Urothelium cell line (cell line): ENCODE measurements at regions not wholly inside any gene's neighbourhood (a gene's known extent, or its start where the extent isn't known, plus 50 kb on each side); places are given as distances from the start of the nearest gene placed in this dataset.
"Not testable (repeated sequence)": the region's sequence is repeated elsewhere in the genome, so short reads cannot be mapped to it uniquely, and the experiment has no call there.

Source experiments
- DNase-seq: peaks from one replicate; pipeline ENCODE4 v3.0.0; 2011; ENCODE audit warnings: low spot score, mixed read lengths
- FAIRE-seq: peaks from 2 replicates; lab custom pipeline; 2011; peaks lifted over from hg19 to GRCh38; lab: Jason Lieb, UNC

DNA sequence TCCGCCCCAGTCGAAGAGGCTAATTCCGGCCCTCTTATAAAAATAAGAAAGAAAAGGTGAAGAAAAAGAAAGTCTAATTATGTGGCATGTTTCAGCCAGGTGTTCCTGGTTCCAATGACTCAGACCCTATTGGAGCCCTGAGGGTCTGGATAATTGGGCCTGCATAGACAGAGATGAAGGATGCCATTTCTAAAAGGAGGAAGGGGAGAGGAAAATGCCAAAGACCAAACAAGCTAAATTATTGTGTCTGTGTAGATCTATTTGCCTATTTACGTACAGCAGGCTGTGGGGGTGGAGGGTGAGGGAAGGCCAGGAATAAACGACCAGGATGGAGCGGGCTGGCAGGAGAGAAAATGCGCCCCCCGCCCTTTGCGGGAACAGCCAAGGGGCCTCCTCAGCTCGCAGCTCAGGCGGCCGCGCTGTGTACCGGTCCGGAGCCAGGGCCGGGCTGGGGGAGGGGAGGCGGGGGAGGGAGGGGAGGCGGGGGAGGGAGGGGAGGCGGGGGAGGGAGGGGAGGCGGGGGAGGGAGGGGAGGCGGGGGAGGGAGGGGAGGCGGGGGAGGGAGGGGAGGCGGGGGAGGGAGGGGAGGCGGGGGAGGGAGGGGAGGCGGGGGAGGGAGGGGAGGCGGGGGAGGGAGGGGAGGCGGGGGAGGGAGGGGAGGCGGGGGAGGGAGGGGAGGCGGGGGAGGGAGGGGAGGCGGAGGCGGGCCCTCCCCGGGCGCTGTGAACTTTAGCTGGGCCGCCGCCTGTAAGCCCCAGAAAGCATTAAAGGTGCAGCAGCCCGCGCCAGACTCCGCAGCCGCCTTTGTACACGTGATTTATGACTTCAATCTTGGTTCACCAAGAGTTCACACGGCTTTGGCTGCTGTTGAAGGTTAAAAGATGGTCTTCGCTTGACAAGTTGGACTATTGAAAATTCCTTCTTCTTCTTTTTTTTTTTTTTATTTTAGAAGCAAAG is 113.0 kb upstream of the FOXD4L5 start:
- FAIRE-seq, result not testable (repeated sequence)
- peak; percentile 65 for DNase-seq

DNA sequence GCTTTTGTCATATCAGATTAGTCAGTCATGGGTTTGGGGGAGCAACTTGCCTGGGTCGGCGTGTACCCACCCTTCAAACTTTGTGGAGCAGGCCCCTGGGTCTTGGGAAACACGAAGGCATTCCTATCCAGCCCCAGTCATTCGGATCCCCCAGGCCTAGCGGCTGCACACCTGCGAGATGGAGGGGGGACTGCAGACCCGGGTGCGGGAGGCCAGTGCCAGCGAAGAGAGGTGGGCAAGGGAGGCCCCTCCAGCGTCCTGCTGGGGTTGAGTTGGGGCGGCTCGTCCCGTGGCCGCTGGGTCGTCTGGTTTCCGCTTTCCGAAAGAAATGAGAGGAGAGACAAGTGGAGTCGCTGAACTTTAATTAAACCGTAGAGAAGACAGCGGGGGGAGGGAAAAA is 112.2 kb upstream of the FOXD4L5 start:
- DNase-seq, FAIRE-seq: not testable (repeated sequence)

DNA sequence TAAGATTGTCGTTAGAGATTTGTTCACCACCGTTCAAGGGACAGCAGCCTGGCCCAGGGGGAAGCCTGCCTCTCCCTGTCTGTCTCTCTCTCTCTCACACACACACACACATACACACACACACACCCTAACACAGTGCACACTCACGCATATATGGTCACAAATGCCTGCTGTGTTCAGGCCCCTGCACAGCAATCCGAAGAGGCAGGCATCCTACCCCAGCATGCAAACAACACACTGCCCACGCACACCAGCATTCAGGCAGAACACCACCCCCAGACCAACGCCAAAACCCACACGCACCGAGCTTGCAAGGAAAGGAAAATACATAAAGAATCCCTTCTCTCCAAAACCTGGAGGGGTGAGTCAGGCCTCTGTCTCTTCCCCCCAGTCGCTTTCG is 111.6 kb upstream of the FOXD4L5 start:
- FAIRE-seq, DNase-seq: not testable (repeated sequence)

DNA sequence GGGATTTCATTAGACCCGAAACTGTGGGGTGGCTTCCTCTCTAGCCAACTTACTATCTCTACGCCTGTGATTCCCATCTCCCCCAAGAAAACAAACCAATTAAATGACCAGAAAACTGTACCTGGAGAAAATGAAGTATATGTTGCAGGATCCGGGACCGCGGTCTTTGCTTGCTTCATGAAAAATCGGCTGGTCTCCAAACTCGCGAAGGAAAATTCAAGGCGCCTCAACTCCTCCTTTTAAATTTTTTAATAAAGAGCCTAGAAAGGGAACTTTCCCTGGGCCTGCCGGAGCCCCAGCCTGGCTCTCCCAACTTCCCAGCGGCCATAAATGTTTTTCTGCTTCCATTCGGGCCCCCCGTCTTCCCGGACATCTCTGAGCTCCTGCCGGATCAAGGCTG is 110.8 kb upstream of the FOXD4L5 start:
- DNase-seq, FAIRE-seq: not testable (repeated sequence)

DNA sequence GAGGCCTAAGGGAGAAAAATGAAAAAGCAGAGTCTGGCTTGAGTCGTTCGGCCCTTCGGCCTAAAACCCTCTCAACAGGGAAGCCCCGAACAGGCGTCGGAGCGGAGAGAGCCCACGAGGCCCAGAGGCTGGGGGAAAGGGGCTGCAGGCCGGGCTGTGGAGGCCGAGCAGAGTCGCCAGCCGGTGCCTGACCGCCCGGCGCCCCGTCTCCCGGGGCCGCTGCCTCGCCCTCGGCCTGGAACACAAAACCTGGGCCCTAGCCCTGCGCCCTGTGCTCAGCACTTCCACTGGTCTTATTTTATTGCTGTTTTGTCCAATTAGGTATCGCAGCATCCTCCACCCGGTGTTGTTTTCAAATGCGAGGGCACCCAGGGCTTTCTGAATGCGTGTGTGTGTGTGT is 110.1 kb upstream of the FOXD4L5 start:
- FAIRE-seq, DNase-seq: not testable (repeated sequence)

DNA sequence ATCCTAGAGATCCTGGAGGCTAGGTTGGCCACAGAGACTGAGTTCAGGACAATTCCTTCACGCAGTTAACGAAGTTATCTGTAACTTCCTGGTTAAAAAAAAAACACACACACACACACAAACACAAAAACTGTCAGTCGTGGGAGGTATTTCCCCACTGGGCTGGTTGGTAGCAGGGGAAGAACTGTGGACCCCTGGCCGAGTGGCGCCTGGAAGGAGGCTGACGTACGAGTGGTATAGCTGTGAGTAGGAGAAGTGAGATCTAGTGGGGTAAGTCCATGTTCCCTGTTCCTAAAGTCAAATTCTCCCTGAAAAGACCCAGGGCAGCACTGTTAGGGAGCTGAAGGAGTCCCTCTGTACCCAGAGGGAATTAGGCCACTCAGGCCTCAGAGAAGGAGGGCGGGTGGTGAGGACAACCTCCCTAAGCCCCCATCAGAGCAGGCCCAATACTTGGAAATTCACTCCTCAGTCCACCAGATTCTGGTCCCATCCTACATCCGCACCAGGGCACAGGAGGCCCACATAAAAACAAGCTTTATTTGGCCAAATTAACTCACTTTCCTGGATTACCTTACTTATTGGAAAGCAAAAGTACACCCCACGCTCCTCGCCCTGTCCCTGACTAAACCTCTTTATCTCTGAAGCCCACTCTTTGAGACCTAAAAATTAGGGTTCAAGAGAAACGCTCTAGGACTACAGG is 108.3 kb upstream of the FOXD4L5 start:
- not testable (repeated sequence) for DNase-seq, FAIRE-seq

DNA sequence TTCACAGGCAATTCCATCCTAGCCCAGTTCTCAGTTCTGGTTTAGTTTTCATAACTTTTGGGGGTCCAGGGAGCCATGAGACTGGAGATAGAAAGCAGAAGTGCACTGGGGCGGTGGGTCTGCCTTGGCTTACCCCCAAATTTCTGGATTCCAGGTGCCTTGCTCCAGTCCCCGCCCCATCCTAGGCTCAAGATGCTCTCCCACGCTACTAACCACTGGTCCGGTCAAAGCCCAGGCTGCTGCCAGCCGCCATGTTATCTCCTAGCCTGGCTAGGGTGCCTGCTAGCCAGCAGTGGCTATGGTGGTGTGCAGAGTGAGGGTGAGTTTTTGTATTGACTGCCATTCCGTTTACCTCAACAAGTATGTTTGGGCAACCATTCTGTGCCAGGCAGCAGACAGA is 107.6 kb upstream of the FOXD4L5 start:
- not testable (repeated sequence) for FAIRE-seq, DNase-seq

DNA sequence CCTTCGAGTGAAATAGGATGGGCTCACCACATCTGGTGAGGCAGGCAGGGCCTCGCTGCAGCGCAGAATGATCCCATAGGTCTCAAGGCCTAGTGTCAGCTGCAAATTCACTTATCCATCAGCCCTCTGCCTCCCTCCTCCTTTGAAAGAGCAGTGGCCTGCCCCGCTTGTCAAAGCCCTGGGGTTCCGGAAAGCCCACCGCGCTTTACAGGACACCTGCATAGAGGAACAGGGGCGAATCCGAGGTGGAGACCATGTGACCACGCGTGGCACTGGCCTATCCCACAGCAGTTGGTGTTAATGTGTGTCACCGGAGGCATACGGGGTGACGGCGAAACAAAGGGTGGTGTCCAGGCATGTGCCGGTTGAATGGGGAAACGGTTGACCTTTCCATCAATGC is 104.7 kb upstream of the FOXD4L5 start:
- DNase-seq, FAIRE-seq: not testable (repeated sequence)

DNA sequence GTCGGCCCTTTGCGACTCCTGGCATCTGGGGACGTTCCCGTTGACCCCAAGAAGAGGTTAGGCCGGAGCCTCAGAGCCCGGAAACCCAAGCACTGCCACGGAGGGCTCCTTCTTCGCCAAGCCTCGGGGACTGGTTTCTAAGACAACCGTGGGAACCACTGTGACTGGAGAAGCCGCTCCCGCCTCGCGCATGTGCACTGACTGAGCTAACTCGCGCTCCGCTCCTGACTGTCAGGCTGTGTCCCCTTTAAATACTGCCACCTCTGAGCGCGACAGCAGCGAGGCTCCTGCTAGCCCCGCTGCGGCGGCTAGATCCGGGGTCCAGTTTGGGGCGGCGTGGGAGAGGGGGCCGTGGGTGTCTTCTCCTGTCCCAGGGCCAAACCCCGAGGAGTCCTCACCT is 104.2 kb upstream of the FOXD4L5 start:
- not testable (repeated sequence) for DNase-seq, FAIRE-seq

DNA sequence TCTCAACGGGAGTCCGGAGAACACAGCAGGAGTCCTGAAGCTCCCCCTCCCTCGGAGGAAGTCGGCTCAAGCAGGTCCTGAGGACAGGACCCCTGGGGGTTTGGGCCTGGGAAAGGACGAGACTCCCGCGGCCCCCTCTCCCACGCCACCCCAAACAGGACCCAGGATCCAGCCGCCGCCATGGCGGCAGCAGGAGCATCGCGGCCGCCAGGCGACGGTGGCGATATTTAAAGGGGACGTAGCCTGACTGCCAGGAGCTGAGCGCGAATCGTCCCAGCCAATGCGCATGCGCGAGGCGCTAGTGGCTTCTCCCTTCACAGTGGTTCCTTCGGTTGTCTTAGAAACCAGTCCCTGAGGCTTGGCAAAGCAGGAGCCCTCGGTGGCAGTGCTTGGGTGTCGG is 101.7 kb upstream of the FOXD4L5 start:
- peak; percentile 82 for DNase-seq
- not testable (repeated sequence) for FAIRE-seq

DNA sequence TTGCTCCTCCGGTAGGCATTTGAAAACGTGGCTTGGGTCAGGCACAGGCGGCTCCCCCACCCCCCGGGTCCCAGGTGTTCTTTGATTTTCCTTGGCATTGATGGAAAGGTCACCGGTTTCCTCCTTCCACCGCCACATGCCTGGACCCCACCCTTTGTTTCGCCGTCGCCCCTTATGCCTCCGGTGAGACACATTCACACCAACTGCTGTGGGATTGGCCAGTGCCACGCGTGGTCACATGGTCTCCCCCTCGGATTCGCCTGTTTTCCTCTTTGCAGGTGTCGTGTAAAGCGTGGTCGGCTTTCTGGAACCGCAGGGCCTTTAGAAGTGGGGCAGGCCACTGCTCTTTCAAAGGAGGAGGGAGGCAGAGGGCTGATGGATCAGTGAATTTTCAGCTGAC is 101.2 kb upstream of the FOXD4L5 start:
- FAIRE-seq, DNase-seq: not testable (repeated sequence)

DNA sequence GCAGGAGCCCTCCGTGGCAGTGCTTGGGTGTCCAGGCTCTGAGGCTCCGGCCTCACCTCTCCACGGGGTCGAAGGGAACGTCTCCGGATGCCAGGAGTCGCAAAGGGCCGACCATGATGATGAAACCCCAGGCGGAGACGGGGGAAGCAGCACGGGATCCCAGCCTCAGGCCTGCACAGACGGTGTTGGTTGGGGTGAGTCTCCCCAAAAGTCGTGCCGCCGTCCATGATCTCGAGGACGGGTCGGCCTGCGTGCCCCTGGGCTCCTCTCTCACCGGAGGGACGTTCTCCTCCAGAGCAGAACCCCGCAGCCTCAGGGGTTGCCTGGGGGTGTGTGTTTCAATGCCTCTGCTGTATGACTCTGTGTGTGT is 100.6 kb upstream of the FOXD4L5 start:
- FAIRE-seq, DNase-seq: not testable (repeated sequence)

DNA sequence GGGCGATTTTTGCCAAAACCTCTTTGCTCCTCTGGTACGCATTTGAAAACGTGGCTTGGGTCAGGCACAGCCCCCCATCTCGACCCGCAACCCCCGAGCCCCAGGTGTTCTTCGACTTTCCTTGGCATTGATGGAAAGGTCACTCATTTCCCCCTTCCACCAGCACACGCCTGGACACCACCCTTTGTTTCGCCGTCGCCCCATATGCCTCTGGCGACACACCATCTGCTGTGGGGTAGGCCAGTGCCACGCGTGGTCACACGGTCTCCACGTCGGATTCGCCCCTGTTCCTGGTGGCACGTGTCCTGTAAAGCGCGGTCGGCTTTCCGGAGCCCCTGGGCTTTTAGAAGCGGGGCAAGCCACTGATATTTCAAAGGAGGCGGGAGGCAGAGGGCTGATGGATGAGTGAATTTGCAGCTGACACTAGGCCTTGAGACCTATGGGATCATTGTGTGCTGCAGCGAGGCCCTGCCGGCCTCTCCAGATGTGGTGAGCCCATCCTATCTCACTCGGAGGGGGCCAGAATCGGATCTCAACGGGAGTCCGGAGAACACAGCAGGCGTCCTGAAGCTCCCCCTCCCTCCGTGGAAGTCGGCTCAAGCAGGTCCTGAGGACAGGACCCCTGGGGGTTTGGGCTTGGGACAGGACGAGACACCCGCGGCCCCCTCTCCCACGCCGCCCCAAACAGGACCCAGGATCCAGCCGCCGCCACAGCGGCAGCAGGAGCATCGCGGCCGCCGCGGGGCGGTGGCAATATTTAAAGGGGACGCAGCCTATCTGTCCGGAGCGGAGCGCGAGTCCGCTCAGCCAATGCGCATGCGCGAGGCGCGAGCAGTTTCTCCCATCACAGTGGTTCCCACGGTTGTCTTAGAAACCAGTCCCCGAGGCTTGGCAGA is 100.0 kb upstream of the FOXD4L5 start:
- not testable (repeated sequence) for FAIRE-seq
- DNase-seq, result peak; percentile 67

DNA sequence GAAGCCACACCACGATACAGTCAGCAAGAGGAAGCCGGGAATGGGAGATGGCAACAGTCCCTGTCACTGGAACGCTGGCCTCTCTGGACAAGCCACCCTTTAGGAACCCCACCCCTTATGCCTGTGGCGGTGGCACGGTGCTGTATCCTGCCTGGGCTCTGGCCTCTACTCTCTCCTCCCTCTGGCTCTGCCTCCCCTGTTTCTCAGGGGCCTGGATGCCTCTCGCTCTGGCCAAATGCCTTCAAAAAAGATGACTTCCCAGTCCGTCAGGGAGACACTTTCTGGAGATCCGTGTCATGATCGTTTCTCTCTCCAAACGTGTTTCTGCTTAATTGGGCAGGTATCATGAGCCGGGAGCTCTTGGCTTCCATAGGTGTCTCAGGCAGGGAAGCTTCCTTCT is 99.1 kb upstream of the FOXD4L5 start:
- DNase-seq, FAIRE-seq: not testable (repeated sequence)

DNA sequence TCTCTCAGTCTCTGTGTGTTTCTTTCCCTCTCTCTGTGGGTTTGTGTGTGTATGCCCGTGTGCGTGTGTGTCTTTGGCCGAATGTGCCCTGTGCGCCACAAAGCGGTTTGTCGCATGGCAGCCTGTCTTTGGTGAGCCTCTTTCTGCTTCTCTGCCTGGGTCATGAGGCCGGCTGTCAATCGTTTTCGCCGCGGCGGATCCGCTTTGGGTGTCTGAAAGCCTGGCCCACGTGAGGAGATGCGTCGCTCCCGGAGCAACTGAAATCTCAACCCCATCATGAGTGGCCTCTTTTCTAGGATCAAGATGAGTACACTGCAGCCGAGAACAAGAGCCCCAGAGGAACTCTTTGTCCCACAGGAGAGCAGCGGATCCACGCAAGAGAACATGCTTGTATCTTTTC is 98.6 kb upstream of the FOXD4L5 start:
- not testable (repeated sequence) for FAIRE-seq, DNase-seq

DNA sequence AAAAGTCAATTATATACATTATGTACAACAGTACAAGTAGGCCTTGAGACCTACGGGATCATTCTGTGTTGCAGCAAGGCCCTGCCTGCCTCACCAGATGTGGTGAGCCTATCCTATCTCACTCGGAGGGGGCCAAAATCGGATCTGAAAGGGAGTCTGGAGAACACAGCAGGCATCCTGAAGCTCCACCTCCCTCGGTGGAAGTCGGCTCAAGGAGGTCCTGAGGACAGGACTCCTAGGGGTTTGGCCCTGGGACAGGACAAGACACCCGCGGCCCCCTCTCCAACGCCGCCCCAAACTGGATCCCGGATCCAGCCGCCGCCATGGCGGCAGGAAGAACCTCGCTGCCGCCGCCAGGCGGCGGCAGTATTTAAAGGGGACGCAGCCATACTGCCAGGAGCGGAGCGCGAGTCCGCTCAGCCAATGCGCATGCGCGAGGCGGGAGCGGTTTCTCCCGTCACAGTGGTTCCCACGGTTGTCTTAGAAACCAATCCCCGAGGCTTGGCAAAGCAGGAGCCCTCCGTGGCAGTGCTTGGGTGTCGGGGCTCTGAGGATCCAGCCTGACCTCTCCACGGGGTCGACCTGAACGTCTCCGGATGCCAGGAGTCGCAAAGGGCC is 97.8 kb upstream of the FOXD4L5 start:
- FAIRE-seq, result not testable (repeated sequence)
- peak; percentile 41 for DNase-seq
